ENCODE measurements at regions not wholly inside any gene's neighbourhood (a gene's known extent, or its start where the extent isn't known, plus 50 kb on each side); places are given as distances from the start of the nearest gene placed in this dataset.
"Not testable (repeated sequence)": the region's sequence is repeated elsewhere in the genome, so short reads cannot be mapped to it uniquely, and the experiment has no call there.

DNA sequence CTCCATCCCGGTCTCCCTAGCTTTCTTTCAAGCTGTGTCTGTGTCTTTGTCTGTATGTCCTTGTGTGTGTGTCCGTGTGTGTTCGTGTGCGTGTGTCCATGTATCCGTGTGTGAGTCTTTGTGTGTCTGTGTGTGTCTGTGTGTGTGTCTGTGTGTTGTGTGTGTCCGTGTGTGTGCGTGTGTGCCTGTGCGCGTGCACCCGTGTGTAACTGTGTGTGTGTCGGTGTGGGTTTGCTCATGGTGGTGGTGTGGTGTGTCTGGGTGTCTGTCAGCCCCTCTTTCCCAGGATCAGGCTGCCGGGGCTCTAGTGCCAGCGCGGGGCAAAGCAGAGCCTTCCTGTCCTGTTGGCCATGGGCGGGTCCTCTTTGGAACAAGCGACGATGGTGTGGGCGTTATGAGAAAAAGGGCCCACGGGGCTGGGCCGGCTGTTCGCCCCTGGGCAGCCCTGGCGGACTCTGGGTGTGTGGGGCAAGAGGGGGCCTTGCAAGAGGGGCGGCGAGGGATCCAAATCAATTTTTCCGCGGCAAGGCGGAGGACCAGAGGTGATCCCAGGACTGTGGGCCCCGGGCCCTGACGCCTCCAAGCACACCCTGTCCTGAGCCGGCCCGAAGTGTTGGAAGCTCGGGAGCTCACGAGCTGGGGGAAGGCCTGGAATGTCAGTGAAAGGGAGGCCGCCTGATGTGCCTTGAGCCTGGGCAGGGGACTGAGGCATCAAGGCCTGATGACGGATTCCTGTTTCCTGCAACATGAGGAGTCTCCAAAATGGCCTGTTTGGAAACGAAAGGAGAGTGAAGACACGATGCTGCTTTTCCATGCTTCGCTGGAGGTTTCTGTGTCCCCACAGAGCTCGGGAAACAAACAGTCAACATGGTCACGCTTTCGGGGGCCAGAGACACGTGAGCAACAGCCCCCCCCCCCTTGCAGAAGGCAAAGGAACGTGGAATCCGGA lies 3929.2 kb upstream of the OR11H1 start:
- Histone ChIP-seq H3K4me1 (ENCODE audit: control insufficient read depth, extremely low read depth, insufficient read depth, low read length) (no peaks in the 10 kb centered on the region), H3K4me2 (ENCODE audit: extremely low read depth, insufficient read depth, low read length) (no peak overlapping the region), H3K36me3 (ENCODE audit: control insufficient read depth, insufficient read depth, low read length) (no peaks in the 10 kb centered on the region), H4K20me1 (ENCODE audit: control insufficient read depth, extremely low read depth, insufficient read depth, low read length) (no peaks in the 10 kb centered on the region), H3K27me3 (ENCODE audit: control insufficient read depth, insufficient read depth, low read length) (no peaks in the 10 kb centered on the region), H3K4me3 (replicated peaks in 1 of 4; ENCODE audit: control extremely low read depth in 1 of 4, insufficient read depth in 1 of 4, low read depth in 3 of 4, low read length in 4 of 4) (no peak overlapping the region), H3K79me2 (ENCODE audit: control insufficient read depth, insufficient read depth, low read length) (no peaks in the 10 kb centered on the region), H3K9me3 (ENCODE audit: control insufficient read depth, insufficient read depth, low read depth, low read length) (no peaks in the 10 kb centered on the region), H2AFZ (ENCODE audit: low read length) (no peak overlapping the region), H3K9ac (ENCODE audit: insufficient read depth, low read length) (no peak overlapping the region), H3K27ac (ENCODE audit: insufficient read depth, low read length) (no peak overlapping the region)
- DNase-seq (ENCODE audit: low read depth in 2 of 2): no peak
- TF ChIP-seq, protein P1, sequence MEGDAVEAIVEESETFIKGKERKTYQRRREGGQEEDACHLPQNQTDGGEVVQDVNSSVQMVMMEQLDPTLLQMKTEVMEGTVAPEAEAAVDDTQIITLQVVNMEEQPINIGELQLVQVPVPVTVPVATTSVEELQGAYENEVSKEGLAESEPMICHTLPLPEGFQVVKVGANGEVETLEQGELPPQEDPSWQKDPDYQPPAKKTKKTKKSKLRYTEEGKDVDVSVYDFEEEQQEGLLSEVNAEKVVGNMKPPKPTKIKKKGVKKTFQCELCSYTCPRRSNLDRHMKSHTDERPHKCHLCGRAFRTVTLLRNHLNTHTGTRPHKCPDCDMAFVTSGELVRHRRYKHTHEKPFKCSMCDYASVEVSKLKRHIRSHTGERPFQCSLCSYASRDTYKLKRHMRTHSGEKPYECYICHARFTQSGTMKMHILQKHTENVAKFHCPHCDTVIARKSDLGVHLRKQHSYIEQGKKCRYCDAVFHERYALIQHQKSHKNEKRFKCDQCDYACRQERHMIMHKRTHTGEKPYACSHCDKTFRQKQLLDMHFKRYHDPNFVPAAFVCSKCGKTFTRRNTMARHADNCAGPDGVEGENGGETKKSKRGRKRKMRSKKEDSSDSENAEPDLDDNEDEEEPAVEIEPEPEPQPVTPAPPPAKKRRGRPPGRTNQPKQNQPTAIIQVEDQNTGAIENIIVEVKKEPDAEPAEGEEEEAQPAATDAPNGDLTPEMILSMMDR (conservative IDR thresholded peaks at IDR 0.05 in 1 of 2, IDR thresholded peaks at IDR 0.05 in 1 of 2; ENCODE audit: low read depth in 1 of 2, low read length in 2 of 2): no peak
- TF ChIP-seq EZH2 (IDR thresholded peaks at IDR 0.05; ENCODE audit: low read length, missing control alignments): no peak

DNA sequence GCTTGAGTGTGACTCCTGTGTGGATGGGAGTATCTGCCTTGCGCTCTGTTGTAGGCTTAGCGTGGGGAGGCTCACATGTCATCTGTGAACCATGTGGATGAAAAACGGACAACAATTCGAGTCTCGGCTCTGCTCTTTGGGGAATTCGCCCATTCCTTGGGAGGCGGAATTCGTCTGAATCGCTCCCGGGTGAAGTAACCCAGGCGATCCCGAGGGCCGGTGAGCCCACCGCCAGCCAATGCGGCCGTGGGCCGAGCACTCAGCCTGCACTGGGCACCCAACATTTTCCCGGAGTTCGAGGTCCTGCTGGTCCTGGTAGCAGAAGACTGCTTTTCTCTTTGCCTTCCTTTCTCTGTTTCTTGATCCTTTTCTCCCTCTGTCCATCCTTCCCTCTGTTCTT lies 3928.5 kb upstream of the OR11H1 start:
- not testable (repeated sequence) for H3K27ac ChIP-seq (ENCODE audit: insufficient read depth, low read length); H3K79me2 ChIP-seq (ENCODE audit: control insufficient read depth, insufficient read depth, low read length); H3K9ac ChIP-seq (ENCODE audit: insufficient read depth, low read length); H3K4me1 ChIP-seq (ENCODE audit: control insufficient read depth, extremely low read depth, insufficient read depth, low read length); H3K4me3 ChIP-seq (replicated peaks in 1 of 4; ENCODE audit: control extremely low read depth in 1 of 4, insufficient read depth in 1 of 4, low read depth in 3 of 4, low read length in 4 of 4); H3K27me3 ChIP-seq (ENCODE audit: control insufficient read depth, insufficient read depth, low read length); H4K20me1 ChIP-seq (ENCODE audit: control insufficient read depth, extremely low read depth, insufficient read depth, low read length); H3K4me2 ChIP-seq (ENCODE audit: extremely low read depth, insufficient read depth, low read length); H3K9me3 ChIP-seq (ENCODE audit: control insufficient read depth, insufficient read depth, low read depth, low read length); H3K36me3 ChIP-seq (ENCODE audit: control insufficient read depth, insufficient read depth, low read length); H2AFZ ChIP-seq (ENCODE audit: low read length); DNase-seq (ENCODE audit: low read depth in 2 of 2)

DNA sequence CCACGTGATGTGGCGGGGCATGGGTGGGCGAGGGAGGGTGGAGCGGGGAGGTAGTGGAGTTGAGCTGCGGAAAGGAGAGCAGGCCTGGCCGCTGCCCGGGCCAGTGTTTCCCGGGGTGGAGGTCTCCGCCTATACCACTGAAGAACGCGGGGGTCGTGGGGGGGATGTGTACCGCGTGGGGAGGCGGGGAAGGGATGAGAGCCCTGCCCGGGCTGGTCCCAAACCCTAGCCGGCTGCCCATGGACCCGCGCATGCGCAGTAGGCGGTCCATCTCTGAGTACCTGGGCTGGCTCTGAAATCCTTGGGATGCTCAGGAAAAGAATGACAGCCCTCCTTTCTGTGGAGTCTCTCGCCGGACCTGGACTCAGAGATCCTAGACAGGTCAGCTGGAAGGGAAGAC lies 3927.8 kb upstream of the OR11H1 start:
- H2AFZ ChIP-seq (ENCODE audit: low read length); H3K79me2 ChIP-seq (ENCODE audit: control insufficient read depth, insufficient read depth, low read length); H3K4me1 ChIP-seq (ENCODE audit: control insufficient read depth, extremely low read depth, insufficient read depth, low read length); H3K9ac ChIP-seq (ENCODE audit: insufficient read depth, low read length); H3K27me3 ChIP-seq (ENCODE audit: control insufficient read depth, insufficient read depth, low read length); H4K20me1 ChIP-seq (ENCODE audit: control insufficient read depth, extremely low read depth, insufficient read depth, low read length); H3K4me3 ChIP-seq (replicated peaks in 1 of 4; ENCODE audit: control extremely low read depth in 1 of 4, insufficient read depth in 1 of 4, low read depth in 3 of 4, low read length in 4 of 4); H3K27ac ChIP-seq (ENCODE audit: insufficient read depth, low read length); DNase-seq (ENCODE audit: low read depth in 2 of 2); H3K4me2 ChIP-seq (ENCODE audit: extremely low read depth, insufficient read depth, low read length); H3K36me3 ChIP-seq (ENCODE audit: control insufficient read depth, insufficient read depth, low read length); H3K9me3 ChIP-seq (ENCODE audit: control insufficient read depth, insufficient read depth, low read depth, low read length): not testable (repeated sequence)

DNA sequence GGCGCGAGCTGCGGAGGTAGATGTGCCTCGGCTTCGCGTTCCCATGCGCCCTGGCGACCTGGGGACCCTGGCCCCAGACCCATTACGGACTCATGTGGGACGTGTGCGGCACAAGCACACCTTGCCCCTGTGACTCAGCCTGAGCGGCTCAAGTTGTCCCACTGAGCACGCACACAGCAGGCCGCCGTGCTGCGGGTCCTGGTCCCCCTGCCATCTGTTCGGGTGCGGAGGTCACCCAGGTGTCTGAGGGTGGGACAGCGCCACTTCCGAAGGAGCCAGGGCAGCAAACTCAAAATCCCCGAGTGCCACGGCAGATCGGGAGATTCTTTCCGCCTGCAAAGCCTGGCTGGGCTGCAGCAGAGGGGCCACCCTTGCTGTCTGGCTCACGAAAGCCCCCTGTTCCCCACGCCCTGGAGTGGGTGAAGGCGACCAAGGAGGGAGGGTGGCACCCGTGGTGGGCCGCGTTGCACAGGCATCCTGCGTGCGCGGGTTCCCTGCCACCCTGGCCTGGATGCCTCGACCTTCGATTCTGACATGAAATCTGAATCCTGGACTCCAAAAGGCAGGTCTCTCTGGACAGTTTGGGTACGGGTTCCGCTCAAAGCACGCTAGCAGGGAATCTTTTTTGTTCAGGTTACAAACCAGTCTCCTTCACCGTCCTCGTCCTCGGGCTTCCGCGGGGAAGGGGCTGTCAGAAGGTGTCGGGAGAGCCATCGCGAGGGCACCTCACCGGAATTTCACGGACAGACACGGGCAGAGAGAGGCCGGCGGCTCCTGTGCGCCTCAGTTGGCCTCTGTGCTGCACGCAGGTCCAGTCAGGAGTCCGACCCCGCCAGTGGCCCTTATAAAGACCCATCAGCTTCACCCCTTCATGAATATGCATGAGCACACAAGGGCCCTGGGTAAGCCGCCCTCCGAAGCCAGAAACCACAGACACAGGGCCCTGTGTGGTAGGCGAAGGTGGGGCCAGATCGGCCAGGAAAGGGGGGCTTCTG lies 3926.8 kb upstream of the OR11H1 start:
- not testable (repeated sequence) for DNase-seq (ENCODE audit: low read depth in 2 of 2); H2AFZ ChIP-seq (ENCODE audit: low read length); H3K9ac ChIP-seq (ENCODE audit: insufficient read depth, low read length); H3K9me3 ChIP-seq (ENCODE audit: control insufficient read depth, insufficient read depth, low read depth, low read length); H3K27ac ChIP-seq (ENCODE audit: insufficient read depth, low read length); H3K36me3 ChIP-seq (ENCODE audit: control insufficient read depth, insufficient read depth, low read length); H3K4me3 ChIP-seq (replicated peaks in 1 of 4; ENCODE audit: control extremely low read depth in 1 of 4, insufficient read depth in 1 of 4, low read depth in 3 of 4, low read length in 4 of 4); H3K27me3 ChIP-seq (ENCODE audit: control insufficient read depth, insufficient read depth, low read length); H3K4me2 ChIP-seq (ENCODE audit: extremely low read depth, insufficient read depth, low read length); H4K20me1 ChIP-seq (ENCODE audit: control insufficient read depth, extremely low read depth, insufficient read depth, low read length); H3K79me2 ChIP-seq (ENCODE audit: control insufficient read depth, insufficient read depth, low read length); H3K4me1 ChIP-seq (ENCODE audit: control insufficient read depth, extremely low read depth, insufficient read depth, low read length)

DNA sequence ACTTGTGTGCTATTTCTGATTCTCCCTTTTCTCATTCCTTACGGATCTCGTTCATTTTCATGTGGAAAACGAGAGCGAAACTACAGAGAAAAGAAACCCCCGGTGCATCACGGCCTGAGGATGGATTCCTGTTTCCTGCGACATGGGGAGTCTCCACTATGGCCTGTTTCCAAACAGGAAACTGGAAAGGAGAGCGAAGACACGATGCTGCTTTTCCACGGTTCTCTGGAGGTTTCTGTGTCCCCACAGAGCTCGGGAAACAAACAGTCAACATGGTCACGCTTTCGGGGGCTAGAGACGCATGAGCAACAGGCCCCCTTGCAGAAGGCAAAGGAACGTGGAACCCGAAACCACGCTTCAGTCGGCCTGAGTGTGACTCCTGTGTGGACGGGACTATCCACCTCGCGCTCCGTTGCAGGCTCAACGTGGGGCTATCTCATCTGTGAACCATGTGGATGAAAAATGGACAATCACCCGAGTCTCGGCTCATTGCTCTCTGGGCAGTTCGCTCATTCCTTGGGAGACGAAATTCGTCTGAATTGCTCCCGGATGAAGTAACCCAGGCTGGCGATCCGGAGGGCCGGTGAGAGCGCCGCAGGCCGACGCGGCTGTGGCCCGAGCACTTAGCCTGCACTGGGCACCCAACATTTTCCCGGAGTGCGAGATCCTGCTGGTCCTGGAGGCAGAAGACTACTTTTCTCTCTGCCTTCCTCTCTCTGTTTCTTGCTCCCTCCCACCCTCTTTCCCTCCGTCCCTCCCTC lies 3923.2 kb upstream of the OR11H1 start:
- H3K27ac ChIP-seq (ENCODE audit: insufficient read depth, low read length); DNase-seq (ENCODE audit: low read depth in 2 of 2); H3K79me2 ChIP-seq (ENCODE audit: control insufficient read depth, insufficient read depth, low read length); H3K4me2 ChIP-seq (ENCODE audit: extremely low read depth, insufficient read depth, low read length); H3K9me3 ChIP-seq (ENCODE audit: control insufficient read depth, insufficient read depth, low read depth, low read length); H3K36me3 ChIP-seq (ENCODE audit: control insufficient read depth, insufficient read depth, low read length); H3K9ac ChIP-seq (ENCODE audit: insufficient read depth, low read length); H2AFZ ChIP-seq (ENCODE audit: low read length); H3K27me3 ChIP-seq (ENCODE audit: control insufficient read depth, insufficient read depth, low read length); H3K4me3 ChIP-seq (replicated peaks in 1 of 4; ENCODE audit: control extremely low read depth in 1 of 4, insufficient read depth in 1 of 4, low read depth in 3 of 4, low read length in 4 of 4); H3K4me1 ChIP-seq (ENCODE audit: control insufficient read depth, extremely low read depth, insufficient read depth, low read length); H4K20me1 ChIP-seq (ENCODE audit: control insufficient read depth, extremely low read depth, insufficient read depth, low read length): not testable (repeated sequence)

All from fibroblast of lung (primary cell).